AG04450 (cell line): ENCODE measurements at regions not wholly inside any gene's neighbourhood (a gene's known extent, or its start where the extent isn't known, plus 50 kb on each side); places are given as distances from the start of the nearest gene placed in this dataset.

Source experiments
- CTCF ChIA-PET: fragments of 300-600, 350-600 bp; formaldehyde crosslinking; extraction: SDS; loops from one replicate; lab custom pipeline; 2022; ENCODE audit warnings: antibody characterized with exemption, inconsistent platforms; lab: Charles Lee
- POLR2A ChIA-PET: fragments of 350-600 bp; formaldehyde crosslinking; extraction: SDS; loops from one replicate; lab custom pipeline; 2021; ENCODE audit warnings: antibody characterized with exemption, inconsistent platforms; lab: Yijun Ruan, JAX
- DNase-seq: peaks from one replicate; pipeline ENCODE4 v3.0.0-alpha.2; 2011; ENCODE audit warnings: low read depth, low spot score
- H3K27ac ChIP-seq: one replicate; pipeline ENCODE4 v1.5.1; 2012; ENCODE audit warnings: low read depth, low read length, control low read depth
- H3K27me3 ChIP-seq: one replicate; pipeline ENCODE4 v1.6.0; 2012; ENCODE audit warnings: low read length; ENCODE audit not compliant: control insufficient read depth, insufficient read depth
- H3K4me3 ChIP-seq: 2 replicates; pipeline ENCODE4 v1.5.1; 2011; ENCODE audit warnings: mild to moderate bottlenecking, low read depth, low read length, control low read depth
- H3K9me3 ChIP-seq: 2 replicates; pipeline ENCODE4 v1.5.1; 2012; ENCODE audit warnings: low read length; ENCODE audit not compliant: control insufficient read depth, insufficient read depth
- TF ChIP-seq, protein P1 (sequence below): IDR thresholded peaks from 2 replicates; pipeline ENCODE4 v1.5.1; 2011; ENCODE audit warnings: low read depth, low read length, control low read depth, inconsistent platforms

DNA sequence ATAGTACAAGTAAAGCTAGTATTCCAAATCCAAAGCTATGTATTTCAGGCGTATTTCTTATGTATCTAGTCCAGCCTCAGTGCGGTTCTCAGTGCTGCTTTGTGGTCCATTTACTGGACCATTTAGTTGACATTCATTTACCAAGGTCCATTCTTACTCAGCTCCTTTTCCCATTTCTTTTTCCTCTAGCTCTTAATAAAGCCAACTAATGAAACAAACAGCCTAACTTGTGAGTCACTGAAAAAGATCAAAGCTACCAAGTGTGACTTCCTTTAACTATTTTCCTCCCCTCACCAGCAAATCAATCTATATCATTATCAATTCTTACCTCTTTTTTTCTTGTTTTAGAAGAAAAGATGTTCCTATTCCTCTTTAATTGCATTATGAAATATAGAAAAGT is 64.0 kb downstream of the CYB561 start:
- ChIA-PET POLR2A (no interaction called here), CTCF (interaction anchor here (2.6 kb wide), 1 partner anchor 24 kb away, joined by 12 read pairs; no protein-coding TSS in a partner anchor)
- no peak for DNase-seq
- Histone ChIP-seq H3K4me3 (no peak overlapping the region), H3K27me3 (no peaks in the 10 kb centered on the region), H3K27ac (no peak overlapping the region), H3K9me3 (no peaks in the 10 kb centered on the region)
- TF ChIP-seq, protein P1, sequence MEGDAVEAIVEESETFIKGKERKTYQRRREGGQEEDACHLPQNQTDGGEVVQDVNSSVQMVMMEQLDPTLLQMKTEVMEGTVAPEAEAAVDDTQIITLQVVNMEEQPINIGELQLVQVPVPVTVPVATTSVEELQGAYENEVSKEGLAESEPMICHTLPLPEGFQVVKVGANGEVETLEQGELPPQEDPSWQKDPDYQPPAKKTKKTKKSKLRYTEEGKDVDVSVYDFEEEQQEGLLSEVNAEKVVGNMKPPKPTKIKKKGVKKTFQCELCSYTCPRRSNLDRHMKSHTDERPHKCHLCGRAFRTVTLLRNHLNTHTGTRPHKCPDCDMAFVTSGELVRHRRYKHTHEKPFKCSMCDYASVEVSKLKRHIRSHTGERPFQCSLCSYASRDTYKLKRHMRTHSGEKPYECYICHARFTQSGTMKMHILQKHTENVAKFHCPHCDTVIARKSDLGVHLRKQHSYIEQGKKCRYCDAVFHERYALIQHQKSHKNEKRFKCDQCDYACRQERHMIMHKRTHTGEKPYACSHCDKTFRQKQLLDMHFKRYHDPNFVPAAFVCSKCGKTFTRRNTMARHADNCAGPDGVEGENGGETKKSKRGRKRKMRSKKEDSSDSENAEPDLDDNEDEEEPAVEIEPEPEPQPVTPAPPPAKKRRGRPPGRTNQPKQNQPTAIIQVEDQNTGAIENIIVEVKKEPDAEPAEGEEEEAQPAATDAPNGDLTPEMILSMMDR = no peak
